ENCODE measurements at regions not wholly inside any gene's neighbourhood (a gene's known extent, or its start where the extent isn't known, plus 50 kb on each side); places are given as distances from the start of the nearest gene placed in this dataset.
"Not testable (repeated sequence)": the region's sequence is repeated elsewhere in the genome, so short reads cannot be mapped to it uniquely, and the experiment has no call there.

DNA sequence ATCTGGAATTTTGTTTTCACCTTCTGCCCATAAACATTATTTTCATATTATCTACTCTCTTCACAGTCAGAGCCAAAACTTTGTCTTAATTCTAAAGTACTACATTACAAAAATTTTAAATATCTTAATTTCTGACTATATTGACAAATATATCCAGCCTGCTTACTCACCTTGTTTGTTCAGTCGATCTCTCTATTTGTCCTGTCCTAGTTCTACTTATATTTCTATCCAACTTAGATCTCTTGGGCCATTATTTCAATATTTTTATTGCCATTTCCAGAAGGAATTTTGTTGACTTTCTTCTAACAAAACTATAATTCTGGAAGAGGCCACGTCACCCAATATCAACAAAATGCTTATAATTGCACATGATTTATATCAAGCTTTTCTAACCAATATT, 652.8 kb upstream of the CTNND2 start:
- Histone ChIP-seq H3K27ac (no peak overlapping the region), H3K4me3 (no peak overlapping the region)

DNA sequence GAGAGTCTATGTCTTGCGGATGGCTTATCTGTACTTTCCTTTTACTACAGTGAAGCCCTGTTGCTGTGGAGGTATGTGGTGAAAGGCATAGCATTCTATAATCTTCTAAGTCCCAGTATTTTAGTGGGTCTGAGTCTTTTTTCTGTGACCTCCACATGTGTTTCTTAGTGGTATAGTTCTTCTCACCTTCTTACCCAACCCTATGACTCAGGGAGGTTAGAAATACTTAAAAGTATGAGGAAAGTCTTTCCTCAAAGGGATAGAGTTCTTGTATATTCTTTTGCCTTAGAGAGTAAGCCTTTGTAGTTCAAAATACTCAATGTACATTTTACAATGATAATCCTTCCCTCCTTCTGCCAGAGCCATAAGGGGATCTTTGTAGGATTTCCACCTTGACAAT, 621.9 kb upstream of the CTNND2 start:
- no peak overlapping the region for H3K4me3 ChIP-seq

DNA sequence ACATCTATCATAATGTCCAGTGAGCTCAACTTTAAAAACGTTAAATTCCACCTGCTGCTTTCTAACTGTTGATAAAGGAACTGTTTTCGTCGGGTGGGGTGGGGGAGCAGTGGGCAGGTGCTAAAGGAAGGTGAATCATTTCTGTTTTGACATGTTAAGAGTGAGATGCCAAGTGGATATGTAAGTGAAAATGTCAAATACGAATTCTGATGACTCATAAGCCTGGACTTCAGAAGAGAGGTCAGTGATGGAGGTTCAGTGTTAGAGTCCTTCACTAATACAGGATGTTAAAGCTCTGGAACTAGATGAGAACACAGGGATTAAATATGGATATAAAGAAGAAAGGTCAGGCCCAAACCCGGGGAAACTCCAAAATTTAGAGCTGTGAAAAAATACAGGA, 617.9 kb upstream of the CTNND2 start:
- H3K27ac ChIP-seq: no peak overlapping the region
- H3K4me3 ChIP-seq: no peak overlapping the region

More for the DNA sequence above, 621.9 kb upstream of the CTNND2 start:
- no peak overlapping the region for H3K27ac ChIP-seq

DNA sequence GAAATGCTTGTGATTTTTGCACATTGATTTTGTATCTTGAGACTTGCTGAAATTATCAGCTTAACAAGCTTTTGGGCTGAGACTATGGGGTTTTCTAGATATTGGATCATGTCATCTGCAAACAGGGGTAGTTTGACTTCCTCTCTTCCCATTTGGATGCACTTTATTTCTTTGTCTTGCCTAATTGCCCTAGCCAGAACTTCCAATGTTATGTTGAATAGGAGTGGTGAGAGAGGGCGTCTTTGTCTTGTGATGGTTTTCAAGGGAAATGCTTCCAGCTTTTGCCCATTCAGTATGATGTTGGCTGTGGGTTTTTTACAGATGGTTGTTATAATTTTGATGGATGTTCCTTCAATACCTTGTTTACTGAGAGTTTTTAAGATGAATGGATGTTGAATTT, 600.7 kb upstream of the CTNND2 start:
- H3K4me3 ChIP-seq, H3K27ac ChIP-seq: not testable (repeated sequence)

DNA sequence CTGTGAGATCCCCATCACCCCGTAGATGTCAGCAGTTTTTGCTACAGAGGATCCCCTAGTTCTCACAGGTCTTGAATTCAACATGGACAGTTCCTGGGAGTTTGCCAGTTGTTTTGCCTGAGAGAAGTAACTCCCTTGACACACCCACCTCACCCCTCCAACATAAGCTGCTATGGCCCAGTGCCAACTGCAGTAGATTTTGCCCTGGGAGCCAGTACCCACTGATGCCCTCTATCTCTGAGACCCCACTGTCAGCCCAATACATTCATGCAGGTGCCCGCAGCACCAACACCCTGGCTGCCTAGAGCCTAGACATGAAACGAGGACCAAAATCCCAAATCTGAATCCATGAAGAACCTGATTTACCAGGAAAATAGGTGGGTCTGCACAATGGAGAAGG, 583.9 kb upstream of the CTNND2 start:
- H3K27ac ChIP-seq: no peak overlapping the region
- H3K4me3 ChIP-seq: no peak overlapping the region

DNA sequence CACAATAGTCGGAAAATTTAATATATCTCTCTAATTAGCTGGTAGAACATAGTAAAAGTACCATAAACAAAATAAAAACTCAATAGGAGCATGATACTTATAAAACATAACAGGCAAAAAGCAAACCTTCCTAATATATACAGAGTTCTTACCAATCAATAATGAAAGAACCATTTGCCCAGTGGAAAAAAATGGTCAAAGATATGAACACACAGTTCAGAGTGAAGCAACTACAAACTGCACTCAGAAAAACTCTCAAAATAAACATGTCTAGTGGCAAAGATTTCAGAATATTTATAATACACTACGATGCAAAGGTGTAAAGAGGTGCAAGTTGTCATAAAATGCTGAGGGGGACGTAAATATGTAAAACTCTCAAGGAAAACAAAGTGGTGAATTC, 576.2 kb upstream of the CTNND2 start:
- no peak overlapping the region for H3K4me3 ChIP-seq
- H3K27ac ChIP-seq: no peak overlapping the region

DNA sequence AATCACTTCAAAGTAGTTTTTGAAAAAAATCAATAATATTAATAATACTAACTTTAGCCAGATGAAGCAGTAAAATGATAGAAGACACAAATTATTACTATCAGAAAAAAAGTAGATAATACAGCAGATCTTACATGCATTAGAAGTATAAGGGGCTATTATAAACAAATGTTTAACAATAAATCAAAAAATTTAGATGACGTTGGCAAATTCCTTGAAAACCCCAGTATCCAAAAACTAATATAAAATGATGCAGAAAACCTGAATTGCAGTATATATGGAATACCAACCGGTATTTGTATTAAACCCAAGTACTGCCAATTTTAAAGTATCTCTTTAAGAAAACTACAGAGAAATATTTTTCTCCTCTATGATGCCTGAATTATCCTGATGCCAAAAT, 573.3 kb upstream of the CTNND2 start:
- Histone ChIP-seq H3K27ac (no peak overlapping the region), H3K4me3 (no peak overlapping the region)

DNA sequence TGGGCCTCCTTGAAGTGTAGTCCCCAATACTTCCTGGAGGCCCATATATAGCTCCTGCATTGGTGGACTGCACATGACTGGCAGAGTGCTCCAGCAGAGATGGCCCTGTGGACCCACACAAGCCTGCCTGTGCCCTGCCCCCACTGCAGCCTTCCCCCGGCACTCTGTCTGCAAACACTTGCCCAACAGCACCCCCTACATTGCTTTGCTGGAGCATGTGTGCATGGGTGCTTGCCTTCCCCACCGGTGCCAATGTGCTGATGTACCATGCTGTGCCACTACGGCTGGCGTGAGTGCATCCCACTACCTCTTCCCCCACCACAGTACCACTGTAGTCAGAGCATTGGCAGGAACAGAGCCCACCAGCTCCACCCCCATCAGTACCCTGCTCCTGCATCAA, 563.6 kb upstream of the CTNND2 start:
- no peak overlapping the region for H3K4me3 ChIP-seq
- no peak overlapping the region for H3K27ac ChIP-seq

DNA sequence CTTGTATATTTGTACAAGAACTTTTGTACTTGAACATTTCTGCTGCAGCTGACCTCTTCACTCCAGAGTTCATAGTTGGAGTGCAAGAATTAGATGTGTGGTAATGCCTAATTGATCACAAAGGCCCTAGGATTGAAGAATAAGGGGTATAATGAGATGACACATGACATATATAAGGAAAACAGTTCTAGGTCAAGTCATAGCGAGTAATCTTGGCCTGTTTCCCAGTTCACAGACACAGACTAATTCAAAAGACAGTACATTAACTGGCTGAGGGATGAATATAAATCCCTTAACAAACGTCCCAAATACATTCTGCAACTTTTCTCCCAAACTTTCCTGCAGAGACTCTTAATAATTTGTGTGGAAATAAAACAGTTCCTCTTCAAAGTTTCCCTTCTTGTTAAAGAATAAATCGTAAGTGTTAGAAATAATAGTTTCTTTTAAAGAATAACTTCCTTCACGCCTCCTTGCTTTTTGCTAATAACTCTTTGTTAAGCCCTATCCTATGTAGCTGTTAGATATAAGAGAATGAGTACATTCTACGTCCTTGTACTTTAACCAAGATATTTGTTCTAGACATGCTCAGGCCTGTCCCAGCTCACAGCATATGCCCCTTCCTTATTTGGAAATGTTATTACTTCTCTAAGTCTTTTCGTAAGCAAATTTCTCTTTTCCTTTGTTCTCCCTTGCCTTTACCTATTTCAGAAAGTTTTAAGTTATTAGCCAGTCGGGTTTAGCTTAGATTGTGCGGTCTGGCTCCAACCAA, 556.4 kb upstream of the CTNND2 start:
- Histone ChIP-seq H3K27ac (no peak overlapping the region), H3K4me3 (no peak overlapping the region)

DNA sequence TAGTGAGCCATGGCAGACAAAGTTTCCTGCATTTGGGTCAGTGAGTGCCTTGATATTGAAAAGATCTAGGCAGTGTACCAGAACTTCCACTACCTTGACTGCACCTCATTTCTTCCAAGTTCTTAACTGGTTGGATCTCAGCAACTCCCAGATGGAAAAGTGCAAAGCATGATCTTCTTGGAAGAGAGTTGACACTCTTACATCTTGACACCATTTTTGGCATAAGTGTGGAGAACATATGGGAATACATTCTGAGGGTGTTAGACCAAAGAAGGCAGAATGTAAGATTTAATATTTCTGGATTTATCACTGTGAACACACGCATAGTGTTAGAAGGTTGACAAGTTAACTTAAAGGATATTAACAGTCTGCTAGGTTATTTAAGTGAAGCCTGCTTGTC, 555.1 kb upstream of the CTNND2 start:
- H3K27ac ChIP-seq: no peak overlapping the region
- no peak overlapping the region for H3K4me3 ChIP-seq

DNA sequence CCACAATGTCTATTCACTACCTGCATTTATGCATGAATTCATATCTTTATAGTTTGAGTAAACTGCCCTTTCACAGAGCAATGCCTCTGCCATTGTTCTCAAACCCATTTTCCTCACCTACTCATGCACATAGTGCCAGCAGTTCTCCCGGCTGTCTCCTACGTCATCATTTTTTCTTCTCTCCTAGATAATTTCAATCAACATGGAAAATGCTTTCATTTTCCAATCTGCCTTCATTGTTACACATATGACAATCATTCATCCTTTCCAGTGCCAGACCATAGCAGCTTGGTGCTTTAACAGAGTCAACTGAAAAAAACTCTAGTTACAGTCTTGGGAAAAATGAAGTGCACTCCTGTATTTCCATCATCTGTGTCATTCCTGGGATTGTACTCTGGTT, 514.8 kb upstream of the CTNND2 start:
- Histone ChIP-seq H3K4me3 (no peak overlapping the region), H3K27ac (no peak overlapping the region)

DNA sequence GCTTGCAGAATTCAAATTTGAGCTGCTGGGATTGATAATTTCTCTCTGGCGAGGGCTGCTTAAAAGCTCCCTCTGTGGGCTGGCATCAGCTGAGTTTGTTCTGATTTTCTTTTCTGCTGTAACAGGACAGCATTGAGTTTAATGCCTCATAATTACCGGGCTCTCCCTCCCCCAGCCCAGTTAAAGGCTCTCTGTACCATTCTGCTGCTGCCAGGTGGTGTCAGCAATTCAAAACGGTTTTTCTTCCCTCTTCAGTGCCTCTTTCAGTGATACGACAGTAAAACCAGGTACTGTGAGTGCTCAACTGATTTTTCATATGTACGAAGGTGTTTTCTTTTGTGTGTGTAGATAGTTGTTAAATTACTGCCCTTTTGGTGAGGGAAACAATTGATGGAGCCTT, 509.3 kb upstream of the CTNND2 start:
- H3K27ac ChIP-seq: no peak overlapping the region

DNA sequence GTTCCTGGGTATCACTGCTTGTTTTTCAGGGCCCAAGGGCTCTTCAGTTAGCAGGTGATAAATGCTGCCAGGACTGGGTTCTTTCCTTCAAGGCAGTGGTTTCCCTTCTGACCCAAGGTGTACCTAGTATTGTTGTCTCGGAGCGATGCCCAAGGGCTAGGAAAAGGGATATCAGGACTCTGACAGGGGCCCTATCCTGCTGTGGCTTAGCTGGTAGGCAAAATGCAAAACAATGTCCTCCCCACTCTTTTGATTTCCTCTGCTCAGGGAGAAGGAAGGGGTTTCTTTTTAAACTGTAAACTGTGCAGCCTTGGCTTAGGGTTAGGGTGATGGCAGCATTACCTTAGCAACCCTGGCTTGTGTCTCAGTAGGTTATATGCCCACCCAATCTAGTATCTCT, 508.8 kb upstream of the CTNND2 start:
- no peak overlapping the region for H3K4me3 ChIP-seq
- H3K27ac ChIP-seq: no peak overlapping the region

More for the DNA sequence above, 509.3 kb upstream of the CTNND2 start:
- no peak overlapping the region for H3K4me3 ChIP-seq

DNA sequence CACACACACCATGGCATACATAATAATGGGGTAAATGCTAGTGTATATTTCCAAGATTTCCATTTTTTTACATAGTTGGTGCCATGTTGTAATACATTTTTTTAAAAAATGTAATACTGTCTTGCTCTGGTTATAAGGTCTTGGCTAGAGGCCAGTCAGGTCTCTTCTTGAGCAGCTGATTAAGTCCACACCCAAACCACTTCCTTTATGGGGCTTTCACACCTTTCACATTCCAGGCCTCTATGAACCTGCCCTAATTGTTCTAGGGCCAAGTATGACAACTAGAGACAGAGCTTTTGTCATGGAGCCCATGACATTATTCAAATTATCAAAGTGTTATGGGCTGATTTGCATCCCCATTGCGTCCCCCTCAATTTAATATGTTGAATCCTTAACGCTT, 495.6 kb upstream of the CTNND2 start:
- no peak overlapping the region for H3K27ac ChIP-seq
- no peak overlapping the region for H3K4me3 ChIP-seq

DNA sequence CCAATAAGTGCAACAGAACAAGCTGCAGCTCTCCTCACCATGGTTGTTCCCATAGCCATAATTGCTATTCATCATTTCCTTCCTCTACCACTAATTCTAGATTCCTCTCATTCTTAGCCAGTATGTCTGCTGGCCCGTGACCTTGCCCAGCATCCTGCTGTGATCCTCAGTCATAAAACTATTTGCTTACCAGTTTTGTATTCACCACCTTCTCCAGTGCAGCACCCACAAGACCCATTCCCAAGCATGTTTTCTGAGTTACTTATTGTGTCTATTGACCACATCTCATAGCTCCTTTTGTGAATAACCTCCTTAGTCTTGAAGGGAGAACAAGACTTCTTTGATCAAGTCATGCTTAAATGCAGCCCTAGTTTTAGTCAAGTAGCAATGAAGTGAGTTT, 488.0 kb upstream of the CTNND2 start:
- H3K27ac ChIP-seq: no peak overlapping the region
- H3K4me3 ChIP-seq: no peak overlapping the region

DNA sequence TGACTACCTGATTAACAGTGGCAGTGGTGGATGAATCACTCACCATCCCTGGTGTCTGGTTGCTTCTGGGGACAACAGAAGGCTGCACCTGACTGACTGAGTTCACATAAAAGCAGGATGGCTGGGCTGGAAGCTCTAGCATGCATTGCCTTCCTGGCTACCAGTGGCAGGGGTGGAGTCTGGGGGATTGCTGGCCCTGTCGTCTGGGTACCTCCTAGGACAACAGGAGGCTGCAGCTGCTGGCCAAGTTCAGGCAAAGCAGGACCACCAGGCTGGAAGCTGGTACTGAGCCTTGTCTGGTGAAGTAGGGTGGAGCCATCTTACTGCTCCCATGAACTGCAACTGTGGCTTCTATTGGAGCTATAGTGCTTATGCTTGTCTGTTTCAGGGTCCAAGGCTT, 480.8 kb upstream of the CTNND2 start:
- Histone ChIP-seq H3K4me3 (no peak overlapping the region), H3K27ac (no peak overlapping the region)

DNA sequence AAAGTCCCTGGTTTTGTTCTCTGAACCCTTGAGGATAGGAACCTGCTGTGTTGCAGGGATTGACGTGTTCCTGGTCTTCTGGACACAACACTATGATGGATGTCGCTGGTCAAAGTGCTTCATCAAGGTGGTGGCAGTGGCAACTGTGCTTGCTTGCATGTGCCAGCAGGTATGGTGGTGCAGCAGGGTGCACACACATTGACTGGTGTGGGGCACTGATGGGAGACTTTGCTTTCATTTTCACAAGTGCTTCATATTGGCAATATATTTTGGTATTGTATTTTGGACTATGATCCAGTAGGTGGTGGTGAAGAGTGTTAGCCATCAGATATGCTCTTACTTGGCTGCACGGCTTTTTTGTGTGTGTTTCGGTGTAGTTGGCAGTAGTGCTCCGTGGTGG, 479.8 kb upstream of the CTNND2 start:
- H3K27ac ChIP-seq: no peak overlapping the region
- H3K4me3 ChIP-seq: no peak overlapping the region

DNA sequence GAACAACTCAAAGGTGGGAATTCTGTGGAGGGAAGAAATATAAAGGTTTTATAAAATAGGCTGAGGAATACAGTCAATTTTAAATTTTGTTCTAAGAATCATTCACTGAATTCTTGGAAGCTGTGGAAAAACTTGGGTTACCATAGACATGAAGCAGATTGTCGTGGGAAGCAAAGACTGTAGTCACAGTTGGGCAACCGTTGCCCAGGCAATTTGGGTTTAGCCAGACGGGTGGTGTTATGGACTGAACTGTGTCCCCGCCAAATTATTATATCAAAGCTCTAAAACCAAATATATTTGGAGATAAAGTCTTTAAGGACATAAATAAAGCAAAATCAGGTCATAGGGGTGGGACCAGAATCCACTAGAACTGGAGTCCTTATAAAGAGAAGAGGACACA, 463.7 kb upstream of the CTNND2 start:
- H3K27ac ChIP-seq: no peak overlapping the region

DNA sequence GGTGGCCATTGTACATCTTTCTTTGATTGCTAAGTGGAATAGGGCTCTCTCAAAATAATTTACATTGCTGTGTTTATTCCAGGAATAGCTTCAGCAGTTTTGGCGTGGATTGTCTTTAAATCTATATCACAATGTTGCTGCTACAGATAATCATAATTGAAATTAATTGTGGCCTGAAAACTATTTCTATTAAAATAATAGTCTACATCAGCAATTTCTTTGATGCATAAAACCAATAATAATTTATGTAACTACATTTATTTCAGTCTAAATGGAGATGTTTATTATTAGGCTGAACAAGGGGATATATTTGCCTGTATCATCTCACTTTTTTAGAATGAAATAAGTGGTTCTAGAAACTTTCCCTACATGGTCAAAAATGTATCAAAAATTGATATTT, 456.0 kb upstream of the CTNND2 start:
- Histone ChIP-seq H3K4me3 (no peak overlapping the region), H3K27ac (no peak overlapping the region)

More for the DNA sequence above, 463.7 kb upstream of the CTNND2 start:
- no peak overlapping the region for H3K4me3 ChIP-seq

DNA sequence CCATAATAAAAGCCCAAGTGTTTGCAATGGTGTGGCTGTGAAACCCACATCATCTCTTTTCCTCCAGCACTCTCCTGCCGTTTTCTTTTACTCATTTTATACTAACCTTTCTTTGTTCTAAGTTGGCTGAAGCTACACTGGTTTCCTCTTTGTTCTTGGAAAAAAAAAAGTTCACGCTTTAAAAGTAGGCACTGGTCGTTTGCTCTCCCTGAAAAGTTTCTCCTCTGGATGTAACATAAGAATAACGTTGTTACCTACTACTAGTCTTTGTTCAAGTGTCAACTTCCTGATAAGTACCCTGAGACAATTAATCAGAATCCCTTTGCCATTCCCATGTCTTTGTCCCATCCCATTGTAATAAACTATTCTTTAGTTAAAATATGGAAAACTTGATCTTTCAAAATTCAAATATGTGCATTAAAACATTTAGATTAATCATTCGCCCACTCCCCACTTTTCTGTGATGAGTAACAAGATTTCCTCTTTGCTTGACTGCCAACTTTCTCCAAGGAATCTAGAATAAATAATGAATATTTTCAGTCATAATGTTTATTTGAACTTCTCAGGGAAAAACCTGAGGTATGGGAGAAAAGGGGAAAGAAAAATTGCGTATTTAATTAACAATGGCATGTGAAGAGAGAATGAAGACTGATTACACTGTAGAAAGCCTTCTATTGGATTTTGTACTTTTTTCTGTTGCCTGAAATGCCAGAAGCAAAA, 454.3 kb upstream of the CTNND2 start:
- no peak overlapping the region for H3K4me3 ChIP-seq

DNA sequence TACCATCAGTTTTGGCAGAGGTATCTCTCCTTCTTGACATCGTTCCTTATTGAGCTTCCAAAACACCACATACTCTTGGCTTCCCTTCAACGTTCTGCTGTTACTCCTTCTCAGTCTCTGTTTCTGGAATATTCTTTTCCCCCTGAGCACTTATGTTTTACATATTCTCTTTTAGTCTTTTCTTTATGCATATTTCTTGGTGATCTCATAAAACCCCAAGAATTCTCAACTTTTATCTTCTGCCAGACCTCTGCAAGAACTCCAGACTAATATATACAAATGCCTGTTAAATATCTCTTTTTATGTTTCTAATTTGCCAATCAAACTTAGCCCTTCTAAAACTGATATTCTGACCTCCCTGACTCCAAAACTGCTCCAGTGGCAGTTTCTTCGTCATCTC, 453.4 kb upstream of the CTNND2 start:
- no peak overlapping the region for H3K27ac ChIP-seq
- H3K4me3 ChIP-seq: no peak overlapping the region

More for the DNA sequence above, 454.3 kb upstream of the CTNND2 start:
- H3K27ac ChIP-seq: no peak overlapping the region

DNA sequence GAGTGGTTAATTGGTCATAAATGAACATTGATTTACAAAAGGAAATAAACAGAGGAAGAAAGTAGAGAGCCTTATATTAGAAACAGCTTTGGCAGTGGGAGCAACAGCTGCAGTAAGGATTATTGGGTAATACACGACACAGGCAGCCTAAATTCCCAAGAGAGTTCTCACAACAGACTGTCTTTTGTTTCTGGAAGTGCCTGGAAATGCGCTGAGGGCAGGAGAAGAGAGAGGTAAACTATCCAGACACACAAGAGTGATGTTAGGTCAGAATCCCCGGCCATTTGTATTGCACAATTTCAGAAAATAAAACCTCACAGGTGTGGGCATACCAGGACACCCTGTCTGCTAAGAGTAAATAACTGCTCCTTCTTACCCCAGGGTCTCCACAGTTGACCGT, 450.4 kb upstream of the CTNND2 start:
- H3K27ac ChIP-seq: no peak overlapping the region

More for the DNA sequence above, 450.4 kb upstream of the CTNND2 start:
- H3K4me3 ChIP-seq: no peak overlapping the region
